ENCODE measurements at regions not wholly inside any gene's neighbourhood (a gene's known extent, or its start where the extent isn't known, plus 50 kb on each side); places are given as distances from the start of the nearest gene placed in this dataset.
"Not testable (repeated sequence)": the region's sequence is repeated elsewhere in the genome, so short reads cannot be mapped to it uniquely, and the experiment has no call there.

GRCh38 chr9:11190719-11191118, 577.9 kb upstream of the PTPRD start:
- Mint-ChIP-seq H3K27me3 (ENCODE audit: unreplicated experiment) (peaks cover 3% of the 10 kb centered on the region), H3K9me3 (ENCODE audit: unreplicated experiment) (peaks cover 14% of the 10 kb centered on the region), H3K27ac (ENCODE audit: unreplicated experiment) (no peak overlapping the region), H3K4me3 (ENCODE audit: unreplicated experiment) (no peak overlapping the region), H3K4me1 (ENCODE audit: unreplicated experiment) (no peaks in the 10 kb centered on the region), H3K36me3 (ENCODE audit: low read depth, unreplicated experiment) (no peaks in the 10 kb centered on the region)
- TF ChIP-seq CTCF (IDR thresholded peaks at IDR 0.05; ENCODE audit: unreplicated experiment) = no peak
- DNase-seq (ENCODE audit: low spot score) = no peak

- no peak for DNase-seq (ENCODE audit: low spot score)
- H3K27ac Mint-ChIP-seq (ENCODE audit: unreplicated experiment) = no peak overlapping the region
- no peak overlapping the region for H3K4me3 Mint-ChIP-seq (ENCODE audit: unreplicated experiment)
- peaks cover 8% of the 10 kb centered on the region for H3K9me3 Mint-ChIP-seq (ENCODE audit: unreplicated experiment)
- H3K36me3 Mint-ChIP-seq (ENCODE audit: low read depth, unreplicated experiment) = no peaks in the 10 kb centered on the region
- no peaks in the 10 kb centered on the region for H3K4me1 Mint-ChIP-seq (ENCODE audit: unreplicated experiment)
- peaks cover 2% of the 10 kb centered on the region for H3K27me3 Mint-ChIP-seq (ENCODE audit: unreplicated experiment)
- no peak for TF ChIP-seq CTCF (IDR thresholded peaks at IDR 0.05; ENCODE audit: unreplicated experiment)
Measured at GRCh38 chr9:11192993-11193392, 580.2 kb upstream of the PTPRD start.

GRCh38 chr9:11194246-11194645, 581.4 kb upstream of the PTPRD start:
- H3K27me3 Mint-ChIP-seq (ENCODE audit: unreplicated experiment) = peaks cover 2% of the 10 kb centered on the region
- TF ChIP-seq CTCF (IDR thresholded peaks at IDR 0.05; ENCODE audit: unreplicated experiment) = no peak
- no peaks in the 10 kb centered on the region for H3K36me3 Mint-ChIP-seq (ENCODE audit: low read depth, unreplicated experiment)
- H3K27ac Mint-ChIP-seq (ENCODE audit: unreplicated experiment) = no peak overlapping the region
- H3K9me3 Mint-ChIP-seq (ENCODE audit: unreplicated experiment) = peaks cover 3% of the 10 kb centered on the region
- no peaks in the 10 kb centered on the region for H3K4me1 Mint-ChIP-seq (ENCODE audit: unreplicated experiment)
- no peak overlapping the region for H3K4me3 Mint-ChIP-seq (ENCODE audit: unreplicated experiment)
- no peak for DNase-seq (ENCODE audit: low spot score)

GRCh38 chr9:11196840-11197365, 584.1 kb upstream of the PTPRD start:
- not testable (repeated sequence) for H3K27ac Mint-ChIP-seq (ENCODE audit: unreplicated experiment); H3K4me3 Mint-ChIP-seq (ENCODE audit: unreplicated experiment); DNase-seq (ENCODE audit: low spot score); H3K9me3 Mint-ChIP-seq (ENCODE audit: unreplicated experiment); H3K36me3 Mint-ChIP-seq (ENCODE audit: low read depth, unreplicated experiment); H3K4me1 Mint-ChIP-seq (ENCODE audit: unreplicated experiment); H3K27me3 Mint-ChIP-seq (ENCODE audit: unreplicated experiment)

- no peak for TF ChIP-seq CTCF (IDR thresholded peaks at IDR 0.05; ENCODE audit: unreplicated experiment)
- no peak overlapping the region for H3K4me3 Mint-ChIP-seq (ENCODE audit: unreplicated experiment)
- H3K9me3 Mint-ChIP-seq (ENCODE audit: unreplicated experiment) = no peaks in the 10 kb centered on the region
- no peak overlapping the region for H3K27ac Mint-ChIP-seq (ENCODE audit: unreplicated experiment)
- H3K36me3 Mint-ChIP-seq (ENCODE audit: low read depth, unreplicated experiment) = no peaks in the 10 kb centered on the region
- no peaks in the 10 kb centered on the region for H3K4me1 Mint-ChIP-seq (ENCODE audit: unreplicated experiment)
- no peak for DNase-seq (ENCODE audit: low spot score)
- H3K27me3 Mint-ChIP-seq (ENCODE audit: unreplicated experiment) = no peaks in the 10 kb centered on the region
Measured at GRCh38 chr9:11199335-11199734, 586.5 kb upstream of the PTPRD start.
